H9 (cell line): ENCODE measurements at regions not wholly inside any gene's neighbourhood (a gene's known extent, or its start where the extent isn't known, plus 50 kb on each side); places are given as distances from the start of the nearest gene placed in this dataset.

Experiments used
- DNase-seq: peaks from one replicate; pipeline ENCODE4 v3.0.0-alpha.2; 2017
- H2AFZ ChIP-seq: one replicate; pipeline ENCODE4 v1.6.1; 2013; ENCODE audit warnings: mild to moderate bottlenecking, low read length, control low read depth, moderate library complexity
- H2AK5ac ChIP-seq: 2 replicates; pipeline ENCODE4 v1.6.1; 2013; ENCODE audit warnings: low read length, control low read depth, mixed read lengths; ENCODE audit not compliant: insufficient read length
- H2BK120ac ChIP-seq: one replicate; pipeline ENCODE4 v1.6.1; 2013; ENCODE audit warnings: low read depth, mild to moderate bottlenecking, low read length, control low read depth, inconsistent platforms; ENCODE audit not compliant: poor library complexity, severe bottlenecking
- H2BK12ac ChIP-seq: 2 replicates; pipeline ENCODE4 v1.6.1; 2013; ENCODE audit warnings: low read length, control low read depth, mixed read lengths, low read depth; ENCODE audit not compliant: insufficient read length
- H2BK15ac ChIP-seq: 2 replicates; pipeline ENCODE4 v1.6.1; 2013; ENCODE audit warnings: low read depth, low read length, control low read depth
- H2BK20ac ChIP-seq: one replicate; pipeline ENCODE4 v1.6.1; 2013; ENCODE audit warnings: low read depth, mild to moderate bottlenecking, low read length, control low read depth, inconsistent platforms; ENCODE audit not compliant: poor library complexity, severe bottlenecking
- H2BK5ac ChIP-seq: 2 replicates; pipeline ENCODE4 v1.6.1; 2013; ENCODE audit warnings: low read length, control low read depth, mixed read lengths; ENCODE audit not compliant: insufficient read length
- H3K14ac ChIP-seq: 2 replicates; pipeline ENCODE4 v1.6.1; 2013; ENCODE audit warnings: low read length, control low read depth; ENCODE audit not compliant: insufficient read depth
- H3K18ac ChIP-seq: 2 replicates; pipeline ENCODE4 v1.6.1; 2013; ENCODE audit warnings: low read depth, mild to moderate bottlenecking, mixed read lengths, low read length, control low read depth; ENCODE audit not compliant: insufficient read length
- H3K23ac ChIP-seq: 2 replicates; pipeline ENCODE4 v1.6.1; 2013; ENCODE audit warnings: low read length, control low read depth, mixed read lengths, low read depth; ENCODE audit not compliant: insufficient read length
- H3K23me2 ChIP-seq: 2 replicates; pipeline ENCODE4 v1.6.1; 2013; ENCODE audit warnings: low read depth, mild to moderate bottlenecking, mixed read lengths, low read length, control low read depth; ENCODE audit not compliant: insufficient read length, poor library complexity, severe bottlenecking
- H3K27ac ChIP-seq: 2 replicates; pipeline ENCODE4 v1.5.1; 2013; ENCODE audit warnings: low read length, control low read depth, mixed read lengths, low read depth; ENCODE audit not compliant: insufficient read length
- H3K27me3 ChIP-seq: 2 replicates; pipeline ENCODE4 v1.6.1; 2013; ENCODE audit warnings: low read length, control low read depth, inconsistent platforms; ENCODE audit not compliant: insufficient read depth
- H3K4ac ChIP-seq: 2 replicates; pipeline ENCODE4 v1.6.1; 2013; ENCODE audit warnings: low read depth, mild to moderate bottlenecking, control low read depth, inconsistent platforms, low read length, moderate library complexity
- H3K4me1 ChIP-seq: 2 replicates; pipeline ENCODE4 v1.6.1; 2013; ENCODE audit warnings: low read length, control low read depth, inconsistent platforms; ENCODE audit not compliant: insufficient read depth
- H3K4me2 ChIP-seq: 2 replicates; pipeline ENCODE4 v1.6.1; 2013; ENCODE audit warnings: low read length, control low read depth, mixed read lengths; ENCODE audit not compliant: insufficient read length, insufficient read depth
- H3K56ac ChIP-seq: 2 replicates; pipeline ENCODE4 v1.6.1; 2013; ENCODE audit warnings: low read depth, mild to moderate bottlenecking, mixed read lengths, low read length, control low read depth; ENCODE audit not compliant: insufficient read length
- H3K79me1 ChIP-seq: 2 replicates; pipeline ENCODE4 v1.6.1; 2013; ENCODE audit warnings: low read depth, mild to moderate bottlenecking, moderate library complexity, low read length, control low read depth, inconsistent platforms; ENCODE audit not compliant: insufficient read depth, poor library complexity, severe bottlenecking
- H3K79me2 ChIP-seq: 2 replicates; pipeline ENCODE4 v1.6.1; 2013; ENCODE audit warnings: low read length, control low read depth, inconsistent platforms; ENCODE audit not compliant: insufficient read depth
- H3K9ac ChIP-seq: 2 replicates; pipeline ENCODE4 v1.6.1; 2013; ENCODE audit warnings: low read length, control low read depth, mixed read lengths; ENCODE audit not compliant: insufficient read length; ENCODE audit errors: extremely low read depth
- H3K9me3 ChIP-seq: one replicate; pipeline ENCODE4 v1.6.1; 2013; ENCODE audit warnings: low read depth, low read length, inconsistent platforms; ENCODE audit not compliant: control insufficient read depth
- H3T11ph ChIP-seq: one replicate; pipeline ENCODE4 v1.6.1; 2013; ENCODE audit warnings: mild to moderate bottlenecking, low read length, control low read depth, inconsistent platforms
- H4K20me1 ChIP-seq: one replicate; pipeline ENCODE4 v1.6.1; 2013; ENCODE audit not compliant: control insufficient read depth, insufficient read length, insufficient read depth
- H4K5ac ChIP-seq: 2 replicates; pipeline ENCODE4 v1.6.1; 2013; ENCODE audit warnings: low read depth, mild to moderate bottlenecking, mixed read lengths, low read length, control low read depth; ENCODE audit not compliant: insufficient read length
- H4K8ac ChIP-seq: replicated peaks from 2 replicates; pipeline ENCODE4 v1.6.1; 2013; ENCODE audit warnings: low read length, control low read depth, mixed read lengths, low read depth; ENCODE audit not compliant: insufficient read length
- H4K91ac ChIP-seq: 2 replicates; pipeline ENCODE4 v1.6.1; 2013; ENCODE audit warnings: low read depth, mild to moderate bottlenecking, moderate library complexity, mixed read lengths, low read length, control low read depth; ENCODE audit not compliant: insufficient read length
- H3K27ac Mint-ChIP-seq, 3 experiments: 2 replicates in 2 of 3; 3 replicates in 1 of 3; pipeline ENCODE4 v1.8.0; 2020 to 2021; ENCODE audit warnings: mixed read lengths in 3 of 3, mild to moderate bottlenecking in 1 of 3, moderate library complexity in 1 of 3
- H3K27me3 Mint-ChIP-seq: 2 replicates; pipeline ENCODE4 v1.8.0; 2021; ENCODE audit warnings: low read depth, mild to moderate bottlenecking, moderate library complexity, mixed read lengths
- H3K36me3 Mint-ChIP-seq, 3 experiments: 2 replicates in 2 of 3; 3 replicates in 1 of 3; pipeline ENCODE4 v1.8.0; 2020 to 2021; ENCODE audit warnings: low read depth in 3 of 3, mixed read lengths in 3 of 3; ENCODE audit not compliant: insufficient read depth in 1 of 3
- H3K4me1 Mint-ChIP-seq, 2 experiments: 2 replicates each; pipeline ENCODE4 v1.8.0; 2020; ENCODE audit warnings: mixed read lengths in 2 of 2
- H3K4me3 Mint-ChIP-seq, 2 experiments: 2 replicates in 1 of 2; 3 replicates in 1 of 2; pipeline ENCODE4 v1.8.0; 2020 to 2021; ENCODE audit warnings: mild to moderate bottlenecking in 2 of 2, mixed read lengths in 2 of 2, moderate library complexity in 1 of 2
- H3K9me3 Mint-ChIP-seq, 2 experiments: 2 replicates in 1 of 2; 3 replicates in 1 of 2; pipeline ENCODE4 v1.8.0; 2020; ENCODE audit warnings: mild to moderate bottlenecking in 2 of 2, mixed read lengths in 2 of 2, moderate library complexity in 1 of 2
- WGBS: extraction: QIAGEN DNeasy Blood & Tissue Kit; methylation state at CpG from one replicate; pipeline ENCODE4 v1.1.7; 2013; ENCODE audit warnings: missing lambda C conversion rate, low lambda C conversion rate, mixed read lengths; ENCODE audit not compliant: insufficient read length; ENCODE audit errors: extremely low coverage; 5-methylcytosine and 5-hydroxymethylcytosine counted together
- TF ChIP-seq, protein P1 (sequence below): fragments of 200-600 bp; sonication (generic); conservative IDR thresholded peaks from 3 replicates; pipeline ENCODE4 v1.8.0; 2021; ENCODE audit warnings: antibody characterized with exemption, mild to moderate bottlenecking

DNA sequence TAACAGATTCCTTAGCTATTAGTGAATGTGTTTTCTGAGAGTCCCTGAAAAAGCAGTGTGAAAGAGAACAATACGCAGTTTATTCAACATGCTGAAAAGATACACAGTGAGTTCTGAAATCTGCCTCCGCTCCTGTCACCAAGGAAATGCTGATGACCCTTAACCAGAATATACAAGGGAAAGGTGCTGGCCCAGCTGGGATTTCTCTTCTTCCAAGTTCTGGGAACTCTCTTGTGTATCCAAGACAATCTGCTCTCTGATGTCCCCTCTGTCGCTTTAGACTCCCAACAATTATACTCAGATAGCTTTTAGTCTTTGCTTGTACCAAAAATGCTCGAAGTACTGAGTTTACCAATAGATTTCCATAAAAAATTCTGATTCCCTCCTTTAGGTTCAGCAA lies 214.9 kb downstream of the TMEM167A start:
- no peak overlapping the region for H2AK5ac ChIP-seq

More for the DNA sequence above, 214.9 kb downstream of the TMEM167A start:
- no peak overlapping the region for H2BK5ac ChIP-seq
- no peaks in the 10 kb centered on the region for H3K9me3 ChIP-seq
- H4K91ac ChIP-seq = no peak overlapping the region
- Mint-ChIP-seq H3K4me3 (no peak overlapping the region; a peak in 1 of 5 replicates), H3K27ac (no peak overlapping the region), H3K27me3 (no peaks in the 10 kb centered on the region), H3K36me3 (no peaks in the 10 kb centered on the region), H3K4me1 (peaks cover 36 to 41% of the 10 kb centered on the region in 2 experiments), H3K9me3 (no peaks in the 10 kb centered on the region)
- no peaks in the 10 kb centered on the region for H3K79me1 ChIP-seq
- TF ChIP-seq, protein P1, sequence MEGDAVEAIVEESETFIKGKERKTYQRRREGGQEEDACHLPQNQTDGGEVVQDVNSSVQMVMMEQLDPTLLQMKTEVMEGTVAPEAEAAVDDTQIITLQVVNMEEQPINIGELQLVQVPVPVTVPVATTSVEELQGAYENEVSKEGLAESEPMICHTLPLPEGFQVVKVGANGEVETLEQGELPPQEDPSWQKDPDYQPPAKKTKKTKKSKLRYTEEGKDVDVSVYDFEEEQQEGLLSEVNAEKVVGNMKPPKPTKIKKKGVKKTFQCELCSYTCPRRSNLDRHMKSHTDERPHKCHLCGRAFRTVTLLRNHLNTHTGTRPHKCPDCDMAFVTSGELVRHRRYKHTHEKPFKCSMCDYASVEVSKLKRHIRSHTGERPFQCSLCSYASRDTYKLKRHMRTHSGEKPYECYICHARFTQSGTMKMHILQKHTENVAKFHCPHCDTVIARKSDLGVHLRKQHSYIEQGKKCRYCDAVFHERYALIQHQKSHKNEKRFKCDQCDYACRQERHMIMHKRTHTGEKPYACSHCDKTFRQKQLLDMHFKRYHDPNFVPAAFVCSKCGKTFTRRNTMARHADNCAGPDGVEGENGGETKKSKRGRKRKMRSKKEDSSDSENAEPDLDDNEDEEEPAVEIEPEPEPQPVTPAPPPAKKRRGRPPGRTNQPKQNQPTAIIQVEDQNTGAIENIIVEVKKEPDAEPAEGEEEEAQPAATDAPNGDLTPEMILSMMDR = no peak
- H3K23ac ChIP-seq = no peak overlapping the region
- H3K9ac ChIP-seq = no peak overlapping the region
- no peak overlapping the region for H4K5ac ChIP-seq
- no peak overlapping the region for H3K56ac ChIP-seq
- no peak overlapping the region for H2BK15ac ChIP-seq
- no peak overlapping the region for H2BK120ac ChIP-seq
- H3K27me3 ChIP-seq = no peaks in the 10 kb centered on the region
- no peak overlapping the region for H3T11ph ChIP-seq
- WGBS = no CpG with 5 or more reads among the region's 4 CpGs
- H2AFZ ChIP-seq = no peak overlapping the region
- H2BK20ac ChIP-seq = no peak overlapping the region
- no peak overlapping the region for H3K27ac ChIP-seq
- H3K14ac ChIP-seq = no peak overlapping the region
- no peaks in the 10 kb centered on the region for H3K79me2 ChIP-seq
- H3K4me1 ChIP-seq = no peaks in the 10 kb centered on the region; the same call in 1 of the 2 replicates
- no peak overlapping the region for H4K8ac ChIP-seq
- H3K18ac ChIP-seq = no peak overlapping the region
- DNase-seq = no peak
- no peaks in the 10 kb centered on the region for H4K20me1 ChIP-seq
- H3K4ac ChIP-seq = no peak overlapping the region
- H3K4me2 ChIP-seq = no peak overlapping the region
- H2BK12ac ChIP-seq = no peak overlapping the region
- no peaks in the 10 kb centered on the region for H3K23me2 ChIP-seq
